ENCODE measurements at regions not wholly inside any gene's neighbourhood (a gene's known extent, or its start where the extent isn't known, plus 50 kb on each side); places are given as distances from the start of the nearest gene placed in this dataset.

- TF ChIP-seq FOXM1 (IDR thresholded peaks at IDR 0.05; ENCODE audit: borderline replicate concordance, low read depth) (no peak), EP300 (IDR thresholded peaks at IDR 0.05; ENCODE audit: borderline replicate concordance) (no peak), TCF12 (IDR thresholded peaks at IDR 0.05; ENCODE audit: low read depth) (no peak), CREB1 (IDR thresholded peaks at IDR 0.05; ENCODE audit: low read depth) (no peak), TAF1 (IDR thresholded peaks at IDR 0.05; ENCODE audit: low read depth) (no peak), EGR1 (IDR thresholded peaks at IDR 0.05) (no peak), REST (IDR thresholded peaks at IDR 0.05; ENCODE audit: low read depth) (no peak), NFIC (IDR thresholded peaks at IDR 0.05) (no peak), TEAD4 (IDR thresholded peaks at IDR 0.05) (no peak)
Measured at GRCh38 chr16:54477714-54478113, 191.1 kb upstream of the IRX3 start.

- no peak for TF ChIP-seq CREB1 (IDR thresholded peaks at IDR 0.05; ENCODE audit: low read depth)
- no peak for TF ChIP-seq MAX (IDR thresholded peaks at IDR 0.05)
- TF ChIP-seq TCF12 (IDR thresholded peaks at IDR 0.05; ENCODE audit: low read depth) = no peak
- no peak for TF ChIP-seq NFIC (IDR thresholded peaks at IDR 0.05)
- no peak for TF ChIP-seq EP300 (IDR thresholded peaks at IDR 0.05; ENCODE audit: borderline replicate concordance)
- no peak for TF ChIP-seq CEBPB (IDR thresholded peaks at IDR 0.05)
- TF ChIP-seq TEAD4 (IDR thresholded peaks at IDR 0.05) = no peak
- TF ChIP-seq YY1 (IDR thresholded peaks at IDR 0.05; ENCODE audit: low read depth) = no peak
- no peak for TF ChIP-seq TAF1 (IDR thresholded peaks at IDR 0.05; ENCODE audit: low read depth)
Measured at GRCh38 chr16:54475019-54475601, 188.5 kb upstream of the IRX3 start.

- no peak for TF ChIP-seq ZBTB7A (IDR thresholded peaks at IDR 0.05; ENCODE audit: low read depth)
- no peak for TF ChIP-seq YY1 (IDR thresholded peaks at IDR 0.05; ENCODE audit: low read depth)
- no peak for TF ChIP-seq FOXM1 (IDR thresholded peaks at IDR 0.05; ENCODE audit: borderline replicate concordance, low read depth)
- TF ChIP-seq NFIC (IDR thresholded peaks at IDR 0.05) = no peak
- no peak for TF ChIP-seq CEBPB (IDR thresholded peaks at IDR 0.05)
- TF ChIP-seq TAF1 (IDR thresholded peaks at IDR 0.05; ENCODE audit: low read depth) = no peak
- TF ChIP-seq MAX (IDR thresholded peaks at IDR 0.05) = no peak
- no peak for TF ChIP-seq USF1 (IDR thresholded peaks at IDR 0.05)
- no peak for TF ChIP-seq CREB1 (IDR thresholded peaks at IDR 0.05; ENCODE audit: low read depth)
- no peak for TF ChIP-seq EGR1 (IDR thresholded peaks at IDR 0.05)
- no peak for TF ChIP-seq EP300 (IDR thresholded peaks at IDR 0.05; ENCODE audit: borderline replicate concordance)
- TF ChIP-seq TEAD4 (IDR thresholded peaks at IDR 0.05) = no peak
- no peak for TF ChIP-seq TCF12 (IDR thresholded peaks at IDR 0.05; ENCODE audit: low read depth)
- TF ChIP-seq RAD21 (IDR thresholded peaks at IDR 0.05; ENCODE audit: low read depth) = no peak
- TF ChIP-seq REST (IDR thresholded peaks at IDR 0.05; ENCODE audit: low read depth) = no peak
Measured at GRCh38 chr16:54473226-54473993, 186.8 kb upstream of the IRX3 start.

GRCh38 chr16:54467398-54467797, 180.8 kb upstream of the IRX3 start:
- no peak for TF ChIP-seq TAF1 (IDR thresholded peaks at IDR 0.05; ENCODE audit: low read depth)
- TF ChIP-seq ZBTB7A (IDR thresholded peaks at IDR 0.05; ENCODE audit: low read depth) = no peak
- no peak for TF ChIP-seq TCF12 (IDR thresholded peaks at IDR 0.05; ENCODE audit: low read depth)
- TF ChIP-seq YY1 (IDR thresholded peaks at IDR 0.05; ENCODE audit: low read depth) = no peak
- TF ChIP-seq MAX (IDR thresholded peaks at IDR 0.05) = no peak
- no peak for TF ChIP-seq CREB1 (IDR thresholded peaks at IDR 0.05; ENCODE audit: low read depth)
- no peak for TF ChIP-seq CEBPB (IDR thresholded peaks at IDR 0.05)
- no peak for TF ChIP-seq FOXM1 (IDR thresholded peaks at IDR 0.05; ENCODE audit: borderline replicate concordance, low read depth)

GRCh38 chr16:54466233-54466632, 179.6 kb upstream of the IRX3 start:
- TF ChIP-seq ZBTB7A (IDR thresholded peaks at IDR 0.05; ENCODE audit: low read depth) (no peak), USF1 (IDR thresholded peaks at IDR 0.05) (no peak), FOXM1 (IDR thresholded peaks at IDR 0.05; ENCODE audit: borderline replicate concordance, low read depth) (no peak), CREB1 (IDR thresholded peaks at IDR 0.05; ENCODE audit: low read depth) (no peak), TAF1 (IDR thresholded peaks at IDR 0.05; ENCODE audit: low read depth) (no peak), YY1 (IDR thresholded peaks at IDR 0.05; ENCODE audit: low read depth) (no peak), MAX (IDR thresholded peaks at IDR 0.05) (no peak), REST (IDR thresholded peaks at IDR 0.05; ENCODE audit: low read depth) (no peak), EP300 (IDR thresholded peaks at IDR 0.05; ENCODE audit: borderline replicate concordance) (no peak), RAD21 (IDR thresholded peaks at IDR 0.05; ENCODE audit: low read depth) (no peak), TEAD4 (IDR thresholded peaks at IDR 0.05) (no peak), CEBPB (IDR thresholded peaks at IDR 0.05) (no peak), TCF12 (IDR thresholded peaks at IDR 0.05; ENCODE audit: low read depth) (no peak), EGR1 (IDR thresholded peaks at IDR 0.05) (no peak)
